Vagina (tissue), 2 donors: ENCODE measurements at regions not wholly inside any gene's neighbourhood (a gene's known extent, or its start where the extent isn't known, plus 50 kb on each side); places are given as distances from the start of the nearest gene placed in this dataset.

ENCODE experiments used
- DNase-seq, 2 donors: peaks; one replicate each; pipeline ENCODE4 v3.0.0-alpha.2; 2017; ENCODE audit errors: extremely low spot score in 2 of 2
- H3K27ac ChIP-seq: fragments of 200-600 bp; sonication (generic); one replicate; pipeline ENCODE4 v1.5.1; 2019
- H3K27me3 ChIP-seq: fragments of 200-600 bp; sonication (generic); one replicate; pipeline ENCODE4 v1.5.1; 2019
- H3K36me3 ChIP-seq, 2 donors: fragments of 200-600 bp; sonication (generic); one replicate each; pipeline ENCODE4 v1.5.1; 2017 to 2019
- H3K4me1 ChIP-seq: fragments of 200-600 bp; sonication (generic); one replicate; pipeline ENCODE4 v1.5.1; 2019
- H3K4me3 ChIP-seq, 2 donors: fragments of 200-600 bp; sonication (generic); 1 replicate in 1 of 2; 2 replicates in 1 of 2; pipeline ENCODE4 v1.5.1; 2016 to 2019
- H3K9me3 ChIP-seq: fragments of 200-600 bp; sonication (generic); one replicate; pipeline ENCODE4 v1.5.1; 2019
- POLR2A ChIP-seq, 2 donors: fragments of 450-650 bp; IDR thresholded peaks; one replicate each; pipeline ENCODE4 v1.6.1; 2017; ENCODE audit warnings: antibody characterized with exemption in 2 of 2, mild to moderate bottlenecking in 2 of 2, moderate library complexity in 2 of 2
- POLR2AphosphoS5 ChIP-seq, 2 donors: sonication (generic); formaldehyde crosslinking; IDR thresholded peaks; one replicate each; pipeline ENCODE4 v1.9.0; 2017; ENCODE audit warnings: antibody characterized with exemption in 2 of 2, mild to moderate bottlenecking in 2 of 2, low read depth in 1 of 2; ENCODE audit not compliant: insufficient read depth in 1 of 2
- intact Hi-C: fragments of 100-400 bp; cut with DNase I; formaldehyde crosslinking; loops from one replicate; pipeline ENCODE4 v1.15.1; 2023
- TF ChIP-seq, protein P1 (sequence below), 3 experiments: fragments of 450-650 bp in 2 of 3; fragments of 200-600 bp in 1 of 3; sonication (generic) in 1 of 3; IDR thresholded peaks; one replicate each; pipeline ENCODE4 v1.5.1; 2017 to 2019; ENCODE audit warnings: antibody characterized with exemption in 3 of 3, mild to moderate bottlenecking in 2 of 3, moderate library complexity in 2 of 3

DNA sequence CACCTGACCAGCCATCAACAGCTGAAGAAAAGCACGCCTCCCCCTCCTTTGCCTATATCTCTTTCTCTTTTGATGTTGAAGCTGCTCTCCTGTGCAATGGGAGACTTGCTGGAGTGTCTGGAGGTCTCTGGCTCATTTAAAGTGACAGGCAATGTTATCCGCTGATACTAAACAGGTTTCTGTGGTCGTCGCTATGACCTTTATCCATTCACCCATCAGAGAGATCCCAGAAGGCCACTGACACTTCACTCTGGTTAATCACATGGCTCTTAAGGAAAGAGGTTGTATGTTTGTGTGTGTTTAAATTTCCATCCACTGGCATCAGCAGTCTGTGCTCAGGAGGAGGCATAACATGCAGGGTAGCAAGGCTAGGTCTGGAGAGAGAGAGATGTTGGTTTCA is 277.3 kb downstream of the MTX2 start:
- intact Hi-C loops = no loop called here
- TF ChIP-seq, protein P1, sequence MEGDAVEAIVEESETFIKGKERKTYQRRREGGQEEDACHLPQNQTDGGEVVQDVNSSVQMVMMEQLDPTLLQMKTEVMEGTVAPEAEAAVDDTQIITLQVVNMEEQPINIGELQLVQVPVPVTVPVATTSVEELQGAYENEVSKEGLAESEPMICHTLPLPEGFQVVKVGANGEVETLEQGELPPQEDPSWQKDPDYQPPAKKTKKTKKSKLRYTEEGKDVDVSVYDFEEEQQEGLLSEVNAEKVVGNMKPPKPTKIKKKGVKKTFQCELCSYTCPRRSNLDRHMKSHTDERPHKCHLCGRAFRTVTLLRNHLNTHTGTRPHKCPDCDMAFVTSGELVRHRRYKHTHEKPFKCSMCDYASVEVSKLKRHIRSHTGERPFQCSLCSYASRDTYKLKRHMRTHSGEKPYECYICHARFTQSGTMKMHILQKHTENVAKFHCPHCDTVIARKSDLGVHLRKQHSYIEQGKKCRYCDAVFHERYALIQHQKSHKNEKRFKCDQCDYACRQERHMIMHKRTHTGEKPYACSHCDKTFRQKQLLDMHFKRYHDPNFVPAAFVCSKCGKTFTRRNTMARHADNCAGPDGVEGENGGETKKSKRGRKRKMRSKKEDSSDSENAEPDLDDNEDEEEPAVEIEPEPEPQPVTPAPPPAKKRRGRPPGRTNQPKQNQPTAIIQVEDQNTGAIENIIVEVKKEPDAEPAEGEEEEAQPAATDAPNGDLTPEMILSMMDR (IDR thresholded peaks at IDR 0.05) = no peak
- TF ChIP-seq POLR2A (IDR thresholded peaks at IDR 0.05) (no peak), POLR2AphosphoS5 (IDR thresholded peaks at IDR 0.05; ENCODE audit: insufficient read depth in 1 of 2, low read depth in 1 of 2) (no peak)
- DNase-seq = no peak
- Histone ChIP-seq H3K4me1 (no peaks in the 10 kb centered on the region), H3K27me3 (no peaks in the 10 kb centered on the region), H3K9me3 (no peaks in the 10 kb centered on the region), H3K4me3 (no peak overlapping the region), H3K27ac (no peak overlapping the region), H3K36me3 (no peaks in the 10 kb centered on the region)

DNA sequence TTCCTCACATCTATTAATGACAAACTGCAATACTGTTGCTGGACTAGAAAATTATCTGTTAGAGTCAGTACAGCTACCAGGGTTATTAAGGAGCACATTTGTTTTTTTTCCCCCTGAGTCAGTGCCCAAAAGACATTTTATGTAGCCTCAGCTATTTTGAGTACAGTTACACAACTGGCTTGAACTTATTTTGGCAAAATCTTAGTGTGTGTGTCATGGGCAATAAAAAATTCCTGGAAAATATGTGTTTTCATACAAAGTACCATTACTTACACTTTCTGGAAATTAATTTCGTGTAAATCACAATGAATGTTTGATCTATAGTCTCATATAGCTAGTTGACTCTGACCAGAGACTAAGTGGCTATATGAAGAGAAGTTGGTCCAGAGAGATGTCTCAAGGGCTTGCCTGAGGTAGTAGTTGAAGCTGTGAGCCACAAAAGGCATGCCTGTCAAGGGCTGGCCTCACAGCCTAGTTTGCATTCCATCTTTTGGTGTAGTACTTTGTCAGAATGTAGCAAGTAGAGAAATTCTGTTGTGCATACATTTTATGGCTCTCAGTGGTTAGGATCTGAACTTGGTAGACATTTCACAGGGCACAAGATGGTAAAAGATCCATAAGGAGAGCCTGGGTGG is 283.4 kb downstream of the MTX2 start:
- peaks cover 11% of the 10 kb centered on the region for H3K4me1 ChIP-seq
- TF ChIP-seq POLR2AphosphoS5 (IDR thresholded peaks at IDR 0.05; ENCODE audit: insufficient read depth in 1 of 2, low read depth in 1 of 2) = peak in 1 of 2 donors; percentile 39
- TF ChIP-seq POLR2A (IDR thresholded peaks at IDR 0.05) = no peak
- TF ChIP-seq, protein P1 (IDR thresholded peaks at IDR 0.05) = no peak
- no peaks in the 10 kb centered on the region for H3K36me3 ChIP-seq
- H3K9me3 ChIP-seq = no peaks in the 10 kb centered on the region
- DNase-seq = no peak
- H3K27ac ChIP-seq = no peak overlapping the region
- intact Hi-C loops = loop anchor here (5.0 kb wide), 1 partner anchor 95 kb away; no protein-coding TSS in a partner anchor
- H3K27me3 ChIP-seq = no peaks in the 10 kb centered on the region
- no peak overlapping the region for H3K4me3 ChIP-seq

DNA sequence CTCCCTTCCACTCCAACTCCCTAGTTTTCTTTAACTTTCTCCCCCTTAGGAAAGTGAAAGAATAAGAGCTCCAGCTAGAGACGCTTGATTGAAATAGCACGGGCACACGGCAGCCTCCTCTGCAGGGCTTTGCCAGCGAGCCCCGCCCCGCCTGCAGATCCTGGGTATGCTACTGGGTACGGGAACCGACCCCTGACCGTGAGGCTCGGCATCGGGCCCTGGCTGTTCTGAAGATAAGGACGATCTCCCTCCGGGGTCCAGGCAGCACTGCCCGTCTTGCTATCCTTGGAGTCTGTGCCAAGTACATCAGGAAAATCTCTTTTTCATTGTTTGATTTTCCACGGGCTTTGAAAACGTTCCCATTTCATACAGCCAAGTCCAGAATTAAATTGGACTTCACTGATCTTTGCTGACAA is 284.5 kb downstream of the MTX2 start:
- Histone ChIP-seq H3K27me3 (no peaks in the 10 kb centered on the region), H3K27ac (peak overlapping the region; percentile 42), H3K4me3 (peak overlapping the region; percentile 34 to 48), H3K9me3 (no peaks in the 10 kb centered on the region), H3K4me1 (peaks cover 11% of the 10 kb centered on the region), H3K36me3 (no peaks in the 10 kb centered on the region)
- DNase-seq = no peak
- TF ChIP-seq, protein P1 (IDR thresholded peaks at IDR 0.05) = no peak
- TF ChIP-seq POLR2AphosphoS5 (IDR thresholded peaks at IDR 0.05; ENCODE audit: insufficient read depth in 1 of 2, low read depth in 1 of 2) = peak; percentile 18 to 48
- no peak for TF ChIP-seq POLR2A (IDR thresholded peaks at IDR 0.05)
- intact Hi-C loops = loop anchor here (2.0 to 5.0 kb wide), 2 partner anchors 96 to 413 kb away; no protein-coding TSS in a partner anchor

DNA sequence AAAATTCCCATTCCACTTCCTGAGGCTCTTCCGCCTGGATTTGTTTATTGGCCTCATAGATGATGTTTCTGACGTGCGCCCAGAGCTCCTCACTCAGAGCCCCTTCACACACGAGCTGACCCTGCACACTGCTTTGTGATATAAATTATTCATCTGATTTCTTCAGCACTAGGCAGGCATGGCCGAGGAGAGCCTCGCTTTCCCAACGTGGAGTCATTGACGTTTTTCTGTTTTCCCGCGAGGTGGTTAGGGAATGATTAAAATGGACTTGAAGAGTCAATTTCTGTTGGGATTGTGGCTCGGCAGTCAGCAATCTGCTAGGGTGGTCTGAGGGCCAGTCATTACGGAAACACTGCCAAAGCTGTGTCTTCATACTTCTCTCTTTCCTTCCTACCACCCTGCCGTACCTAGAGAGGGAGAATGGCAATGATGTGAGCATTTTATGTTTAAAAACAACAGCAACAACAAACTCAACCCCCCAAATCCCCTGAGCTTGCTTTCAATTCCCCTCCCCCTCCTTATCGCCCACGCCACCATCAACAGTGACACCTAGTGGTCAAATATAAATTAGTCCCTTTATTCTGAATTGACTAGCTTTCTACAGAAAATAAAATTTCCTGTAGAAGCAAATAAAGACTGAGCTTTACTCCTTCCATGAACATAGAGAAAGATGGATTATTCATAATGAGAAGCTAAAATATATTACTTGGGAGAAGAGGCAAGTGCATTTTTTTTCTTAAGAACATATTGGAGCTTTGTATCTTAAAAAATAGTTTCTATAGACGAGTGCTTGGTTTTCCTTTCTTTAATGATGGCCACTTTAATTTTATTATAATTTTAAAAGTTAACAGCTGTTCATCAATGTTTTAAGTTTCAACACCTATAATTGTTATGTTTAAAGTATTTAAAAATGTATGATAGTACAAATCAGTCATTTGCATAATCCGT is 285.1 kb downstream of the MTX2 start:
- Histone ChIP-seq H3K4me1 (peaks cover 11% of the 10 kb centered on the region), H3K27ac (peak overlapping the region; percentile 42), H3K9me3 (no peaks in the 10 kb centered on the region), H3K36me3 (no peaks in the 10 kb centered on the region), H3K27me3 (no peaks in the 10 kb centered on the region), H3K4me3 (peak overlapping the region; percentile 34 to 48)
- DNase-seq = no peak
- TF ChIP-seq POLR2A (IDR thresholded peaks at IDR 0.05) (no peak), POLR2AphosphoS5 (IDR thresholded peaks at IDR 0.05; ENCODE audit: insufficient read depth in 1 of 2, low read depth in 1 of 2) (peak in 1 of 2 donors; percentile 78)
- TF ChIP-seq, protein P1 (IDR thresholded peaks at IDR 0.05) = peak; percentile 73 to 77 (median 74)
- intact Hi-C loops = loop anchor here (2.0 to 5.0 kb wide), 3 partner anchors 83 to 414 kb away; no protein-coding TSS in a partner anchor
